GM23338 (cell line): ENCODE measurements at regions not wholly inside any gene's neighbourhood (a gene's known extent, or its start where the extent isn't known, plus 50 kb on each side); places are given as distances from the start of the nearest gene placed in this dataset.

Source experiments
- ATAC-seq: fragments of 200-7000 bp; cut with Tn5 transposase; 3 replicates; pipeline ENCODE4 v1.9.1; 2020
- DNase-seq: peaks from one replicate; pipeline ENCODE4 v3.0.0-alpha.2; 2015; ENCODE audit warnings: low spot score
- H2AFZ ChIP-seq: fragments of 200-600 bp; sonication (generic); 2 replicates; pipeline ENCODE4 v1.8.0; 2016; ENCODE audit warnings: antibody characterized with exemption, mild to moderate bottlenecking, moderate library complexity
- H3F3A ChIP-seq: fragments of 200-600 bp; sonication (generic); replicated peaks from 2 replicates; pipeline ENCODE4 v1.8.0; 2017; ENCODE audit warnings: antibody characterized with exemption, mixed run types, low read depth
- H3K27ac ChIP-seq: fragments of 200-600 bp; sonication (generic); 2 replicates; pipeline ENCODE4 v1.6.1; 2016; ENCODE audit warnings: low read depth
- H3K27me3 ChIP-seq: fragments of 200-600 bp; sonication (generic); 2 replicates; pipeline ENCODE4 v1.8.0; 2016; ENCODE audit warnings: mild to moderate bottlenecking, mixed run types, moderate library complexity; ENCODE audit not compliant: insufficient read depth
- H3K36me3 ChIP-seq: fragments of 200-600 bp; sonication (generic); 2 replicates; pipeline ENCODE4 v1.8.0; 2016; ENCODE audit warnings: mild to moderate bottlenecking; ENCODE audit not compliant: insufficient read depth
- H3K4me1 ChIP-seq: fragments of 200-600 bp; sonication (generic); 2 replicates; pipeline ENCODE4 v1.8.0; 2016; ENCODE audit warnings: mild to moderate bottlenecking, moderate library complexity; ENCODE audit not compliant: insufficient read depth
- H3K4me2 ChIP-seq: fragments of 200-600 bp; sonication (generic); 2 replicates; pipeline ENCODE4 v1.7.1; 2017; ENCODE audit warnings: mixed run types
- H3K4me3 ChIP-seq: fragments of 200-600 bp; sonication (generic); 2 replicates; pipeline ENCODE4 v1.6.1; 2016; ENCODE audit warnings: mixed run types
- H3K79me2 ChIP-seq: fragments of 200-600 bp; sonication (generic); replicated peaks from 2 replicates; pipeline ENCODE4 v1.8.0; 2017; ENCODE audit warnings: mild to moderate bottlenecking; ENCODE audit not compliant: insufficient read depth
- H3K9me2 ChIP-seq: fragments of 200-600 bp; sonication (generic); 2 replicates; pipeline ENCODE4 v1.8.0; 2017; ENCODE audit not compliant: insufficient read depth
- H4K20me1 ChIP-seq: fragments of 200-600 bp; sonication (generic); replicated peaks from 2 replicates; pipeline ENCODE4 v1.8.0; 2017; ENCODE audit warnings: mild to moderate bottlenecking; ENCODE audit not compliant: insufficient read depth
- H3K27ac Mint-ChIP-seq: 2 replicates; pipeline ENCODE4 v1.8.0; 2020; ENCODE audit warnings: inconsistent platforms, mild to moderate bottlenecking, moderate library complexity, mixed read lengths
- H3K27me3 Mint-ChIP-seq: 3 replicates; pipeline ENCODE4 v1.8.0; 2022; ENCODE audit warnings: low read depth, mild to moderate bottlenecking, moderate library complexity, mixed read lengths, inconsistent platforms; ENCODE audit not compliant: insufficient read depth, poor library complexity
- H3K36me3 Mint-ChIP-seq: 3 replicates; pipeline ENCODE4 v1.8.0; 2021; ENCODE audit warnings: low read depth, mild to moderate bottlenecking, inconsistent platforms, moderate library complexity, mixed read lengths
- H3K4me1 Mint-ChIP-seq: 3 replicates; pipeline ENCODE4 v1.8.0; 2020; ENCODE audit warnings: mild to moderate bottlenecking, inconsistent platforms, mixed read lengths
- H3K4me3 Mint-ChIP-seq: 3 replicates; pipeline ENCODE4 v1.8.0; 2021; ENCODE audit warnings: moderate library complexity, mild to moderate bottlenecking, inconsistent platforms, mixed read lengths
- H3K9me3 Mint-ChIP-seq: 3 replicates; pipeline ENCODE4 v1.8.0; 2020; ENCODE audit warnings: moderate library complexity, mild to moderate bottlenecking, inconsistent platforms, mixed read lengths
- CREB1 ChIP-seq: fragments of 250-450 bp; sonication (Bioruptor Pico); IDR thresholded peaks from 2 replicates; pipeline ENCODE4 v1.5.0; 2020; ENCODE audit warnings: low read depth, mild to moderate bottlenecking, moderate library complexity
- EZH2 ChIP-seq: fragments of 200-600 bp; sonication (generic); IDR thresholded peaks from one replicate; pipeline ENCODE4 v1.8.0; 2017; ENCODE audit warnings: antibody characterized with exemption, mild to moderate bottlenecking, low read depth; ENCODE audit not compliant: unreplicated experiment
- EZH2phosphoT487 ChIP-seq: fragments of 200-600 bp; sonication (generic); IDR thresholded peaks from one replicate; pipeline ENCODE4 v1.8.1; 2018; ENCODE audit warnings: antibody characterized with exemption; ENCODE audit not compliant: unreplicated experiment
- JUNB ChIP-seq: IDR thresholded peaks from one replicate; pipeline ENCODE4 v1.6.1; 2016; ENCODE audit warnings: antibody characterized with exemption; ENCODE audit not compliant: unreplicated experiment
- NANOG ChIP-seq: IDR thresholded peaks from 2 replicates; pipeline ENCODE4 v1.6.1; 2016; ENCODE audit warnings: antibody characterized with exemption, borderline replicate concordance
- POLR2AphosphoS5 ChIP-seq: IDR thresholded peaks from 2 replicates; pipeline ENCODE4 v1.6.1; 2016; ENCODE audit warnings: antibody characterized with exemption, low read depth
- STAT1 ChIP-seq: IDR thresholded peaks from one replicate; pipeline ENCODE4 v1.6.1; 2016; ENCODE audit warnings: antibody characterized with exemption; ENCODE audit not compliant: unreplicated experiment
- ZNF114 ChIP-seq: fragments of 250-450 bp; sonication (Bioruptor Pico); IDR thresholded peaks from 2 replicates; pipeline ENCODE4 v1.5.0; 2020; ENCODE audit warnings: mild to moderate bottlenecking, moderate library complexity
- ZNF331 ChIP-seq: fragments of 250-450 bp; sonication (Bioruptor Pico); IDR thresholded peaks from 2 replicates; pipeline ENCODE4 v1.5.0; 2020; ENCODE audit warnings: low read depth, mild to moderate bottlenecking, moderate library complexity
- TF ChIP-seq, protein P1 (sequence below): fragments of 250-450 bp; sonication (Bioruptor Pico); IDR thresholded peaks from 2 replicates; pipeline ENCODE4 v1.5.0; 2020; ENCODE audit warnings: mild to moderate bottlenecking, moderate library complexity
- TF ChIP-seq, protein P2 (sequence below), 2 experiments: fragments of 200-600 bp in 1 of 2; sonication (generic) in 1 of 2; conservative IDR thresholded peaks; 2 replicates each; pipeline versions ENCODE4 v1.5.1 to v1.6.1; 2016 to 2017; ENCODE audit warnings: antibody characterized with exemption in 2 of 2, low read depth in 2 of 2, mild to moderate bottlenecking in 2 of 2, moderate library complexity in 1 of 2
- TF ChIP-seq, protein P3 (sequence below): IDR thresholded peaks from 2 replicates; pipeline ENCODE4 v1.6.1; 2016; ENCODE audit warnings: antibody characterized with exemption
- TF ChIP-seq, protein P4 (sequence below): IDR thresholded peaks from one replicate; pipeline ENCODE4 v1.6.1; 2018; ENCODE audit warnings: antibody characterized with exemption; ENCODE audit not compliant: unreplicated experiment

DNA sequence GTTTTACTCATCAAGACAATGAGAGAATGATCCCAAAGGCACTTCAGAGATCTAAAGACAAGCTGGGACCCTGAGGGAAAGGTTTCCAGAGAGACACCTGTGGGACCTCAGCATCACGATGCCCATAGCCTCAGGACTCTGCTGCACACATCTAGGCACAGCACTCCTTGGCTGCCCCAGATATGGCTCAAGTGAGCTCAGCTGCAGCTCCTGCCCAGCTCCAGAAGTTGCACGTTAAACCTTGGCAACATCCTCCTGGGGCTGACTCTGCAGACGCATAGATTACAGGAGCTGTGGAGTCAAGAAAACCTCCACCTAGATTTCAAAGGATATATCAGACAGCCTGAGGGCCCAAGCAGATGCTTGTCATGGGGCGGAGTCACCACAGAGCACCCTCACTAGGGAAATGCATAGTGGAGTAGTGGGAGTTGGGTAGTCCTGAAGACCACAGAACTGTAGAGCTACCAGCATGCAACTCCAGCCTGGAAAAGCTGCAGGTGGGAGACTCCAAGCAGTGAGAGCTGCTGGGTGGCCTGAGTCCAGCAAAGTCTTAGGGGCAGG, 582.0 kb downstream of the CDH11 start:
- Histone ChIP-seq H3K36me3 (no peaks in the 10 kb centered on the region), H3K27me3 (no peaks in the 10 kb centered on the region), H3K4me3 (no peak overlapping the region), H3F3A (no peaks in the 10 kb centered on the region), H3K4me1 (peaks cover 3% of the 10 kb centered on the region; the same call in 1 of the 2 replicates), H3K4me2 (no peak overlapping the region), H3K27ac (no peak overlapping the region), H3K79me2 (no peaks in the 10 kb centered on the region), H4K20me1 (no peaks in the 10 kb centered on the region), H3K9me2 (peaks cover 28% of the 10 kb centered on the region), H2AFZ (no peak overlapping the region)
- no peaks in the 10 kb centered on the region; the same call in 2 of the 3 replicates for H3K36me3 Mint-ChIP-seq
- ATAC-seq = no peak
- TF ChIP-seq ZNF331 (no peak), JUNB (no peak), STAT1 (no peak), ZNF114 (CRISPR knock-in tag) (no peak), CREB1 (CRISPR knock-in tag) (no peak), EZH2 (no peak), EZH2phosphoT487 (no peak), POLR2AphosphoS5 (no peak), NANOG (no peak)
- TF ChIP-seq, protein P1, sequence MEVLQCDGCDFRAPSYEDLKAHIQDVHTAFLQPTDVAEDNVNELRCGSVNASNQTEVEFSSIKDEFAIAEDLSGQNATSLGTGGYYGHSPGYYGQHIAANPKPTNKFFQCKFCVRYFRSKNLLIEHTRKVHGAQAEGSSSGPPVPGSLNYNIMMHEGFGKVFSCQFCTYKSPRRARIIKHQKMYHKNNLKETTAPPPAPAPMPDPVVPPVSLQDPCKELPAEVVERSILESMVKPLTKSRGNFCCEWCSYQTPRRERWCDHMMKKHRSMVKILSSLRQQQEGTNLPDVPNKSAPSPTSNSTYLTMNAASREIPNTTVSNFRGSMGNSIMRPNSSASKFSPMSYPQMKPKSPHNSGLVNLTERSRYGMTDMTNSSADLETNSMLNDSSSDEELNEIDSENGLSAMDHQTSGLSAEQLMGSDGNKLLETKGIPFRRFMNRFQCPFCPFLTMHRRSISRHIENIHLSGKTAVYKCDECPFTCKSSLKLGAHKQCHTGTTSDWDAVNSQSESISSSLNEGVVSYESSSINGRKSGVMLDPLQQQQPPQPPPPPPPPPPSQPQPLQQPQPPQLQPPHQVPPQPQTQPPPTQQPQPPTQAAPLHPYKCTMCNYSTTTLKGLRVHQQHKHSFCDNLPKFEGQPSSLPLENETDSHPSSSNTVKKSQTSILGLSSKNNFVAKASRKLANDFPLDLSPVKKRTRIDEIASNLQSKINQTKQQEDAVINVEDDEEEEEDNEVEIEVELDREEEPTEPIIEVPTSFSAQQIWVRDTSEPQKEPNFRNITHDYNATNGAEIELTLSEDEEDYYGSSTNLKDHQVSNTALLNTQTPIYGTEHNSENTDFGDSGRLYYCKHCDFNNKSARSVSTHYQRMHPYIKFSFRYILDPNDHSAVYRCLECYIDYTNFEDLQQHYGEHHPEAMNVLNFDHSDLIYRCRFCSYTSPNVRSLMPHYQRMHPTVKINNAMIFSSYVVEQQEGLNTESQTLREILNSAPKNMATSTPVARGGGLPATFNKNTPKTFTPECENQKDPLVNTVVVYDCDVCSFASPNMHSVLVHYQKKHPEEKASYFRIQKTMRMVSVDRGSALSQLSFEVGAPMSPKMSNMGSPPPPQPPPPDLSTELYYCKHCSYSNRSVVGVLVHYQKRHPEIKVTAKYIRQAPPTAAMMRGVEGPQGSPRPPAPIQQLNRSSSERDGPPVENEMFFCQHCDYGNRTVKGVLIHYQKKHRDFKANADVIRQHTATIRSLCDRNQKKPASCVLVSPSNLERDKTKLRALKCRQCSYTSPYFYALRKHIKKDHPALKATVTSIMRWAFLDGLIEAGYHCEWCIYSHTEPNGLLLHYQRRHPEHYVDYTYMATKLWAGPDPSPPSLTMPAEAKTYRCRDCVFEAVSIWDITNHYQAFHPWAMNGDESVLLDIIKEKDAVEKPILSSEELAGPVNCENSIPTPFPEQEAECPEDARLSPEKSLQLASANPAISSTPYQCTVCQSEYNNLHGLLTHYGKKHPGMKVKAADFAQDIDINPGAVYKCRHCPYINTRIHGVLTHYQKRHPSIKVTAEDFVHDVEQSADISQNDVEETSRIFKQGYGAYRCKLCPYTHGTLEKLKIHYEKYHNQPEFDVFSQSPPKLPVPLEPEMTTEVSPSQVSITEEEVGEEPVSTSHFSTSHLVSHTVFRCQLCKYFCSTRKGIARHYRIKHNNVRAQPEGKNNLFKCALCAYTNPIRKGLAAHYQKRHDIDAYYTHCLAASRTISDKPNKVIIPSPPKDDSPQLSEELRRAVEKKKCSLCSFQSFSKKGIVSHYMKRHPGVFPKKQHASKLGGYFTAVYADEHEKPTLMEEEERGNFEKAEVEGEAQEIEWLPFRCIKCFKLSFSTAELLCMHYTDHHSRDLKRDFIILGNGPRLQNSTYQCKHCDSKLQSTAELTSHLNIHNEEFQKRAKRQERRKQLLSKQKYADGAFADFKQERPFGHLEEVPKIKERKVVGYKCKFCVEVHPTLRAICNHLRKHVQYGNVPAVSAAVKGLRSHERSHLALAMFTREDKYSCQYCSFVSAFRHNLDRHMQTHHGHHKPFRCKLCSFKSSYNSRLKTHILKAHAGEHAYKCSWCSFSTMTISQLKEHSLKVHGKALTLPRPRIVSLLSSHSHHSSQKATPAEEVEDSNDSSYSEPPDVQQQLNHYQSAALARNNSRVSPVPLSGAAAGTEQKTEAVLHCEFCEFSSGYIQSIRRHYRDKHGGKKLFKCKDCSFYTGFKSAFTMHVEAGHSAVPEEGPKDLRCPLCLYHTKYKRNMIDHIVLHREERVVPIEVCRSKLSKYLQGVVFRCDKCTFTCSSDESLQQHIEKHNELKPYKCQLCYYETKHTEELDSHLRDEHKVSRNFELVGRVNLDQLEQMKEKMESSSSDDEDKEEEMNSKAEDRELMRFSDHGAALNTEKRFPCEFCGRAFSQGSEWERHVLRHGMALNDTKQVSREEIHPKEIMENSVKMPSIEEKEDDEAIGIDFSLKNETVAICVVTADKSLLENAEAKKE = no peak
- TF ChIP-seq, protein P2, sequence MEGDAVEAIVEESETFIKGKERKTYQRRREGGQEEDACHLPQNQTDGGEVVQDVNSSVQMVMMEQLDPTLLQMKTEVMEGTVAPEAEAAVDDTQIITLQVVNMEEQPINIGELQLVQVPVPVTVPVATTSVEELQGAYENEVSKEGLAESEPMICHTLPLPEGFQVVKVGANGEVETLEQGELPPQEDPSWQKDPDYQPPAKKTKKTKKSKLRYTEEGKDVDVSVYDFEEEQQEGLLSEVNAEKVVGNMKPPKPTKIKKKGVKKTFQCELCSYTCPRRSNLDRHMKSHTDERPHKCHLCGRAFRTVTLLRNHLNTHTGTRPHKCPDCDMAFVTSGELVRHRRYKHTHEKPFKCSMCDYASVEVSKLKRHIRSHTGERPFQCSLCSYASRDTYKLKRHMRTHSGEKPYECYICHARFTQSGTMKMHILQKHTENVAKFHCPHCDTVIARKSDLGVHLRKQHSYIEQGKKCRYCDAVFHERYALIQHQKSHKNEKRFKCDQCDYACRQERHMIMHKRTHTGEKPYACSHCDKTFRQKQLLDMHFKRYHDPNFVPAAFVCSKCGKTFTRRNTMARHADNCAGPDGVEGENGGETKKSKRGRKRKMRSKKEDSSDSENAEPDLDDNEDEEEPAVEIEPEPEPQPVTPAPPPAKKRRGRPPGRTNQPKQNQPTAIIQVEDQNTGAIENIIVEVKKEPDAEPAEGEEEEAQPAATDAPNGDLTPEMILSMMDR (conservative IDR thresholded peaks at IDR 0.05; ENCODE audit: low read depth in 2 of 2) = no peak
- TF ChIP-seq, protein P3, sequence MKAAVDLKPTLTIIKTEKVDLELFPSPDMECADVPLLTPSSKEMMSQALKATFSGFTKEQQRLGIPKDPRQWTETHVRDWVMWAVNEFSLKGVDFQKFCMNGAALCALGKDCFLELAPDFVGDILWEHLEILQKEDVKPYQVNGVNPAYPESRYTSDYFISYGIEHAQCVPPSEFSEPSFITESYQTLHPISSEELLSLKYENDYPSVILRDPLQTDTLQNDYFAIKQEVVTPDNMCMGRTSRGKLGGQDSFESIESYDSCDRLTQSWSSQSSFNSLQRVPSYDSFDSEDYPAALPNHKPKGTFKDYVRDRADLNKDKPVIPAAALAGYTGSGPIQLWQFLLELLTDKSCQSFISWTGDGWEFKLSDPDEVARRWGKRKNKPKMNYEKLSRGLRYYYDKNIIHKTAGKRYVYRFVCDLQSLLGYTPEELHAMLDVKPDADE = no peak
- TF ChIP-seq, protein P4, sequence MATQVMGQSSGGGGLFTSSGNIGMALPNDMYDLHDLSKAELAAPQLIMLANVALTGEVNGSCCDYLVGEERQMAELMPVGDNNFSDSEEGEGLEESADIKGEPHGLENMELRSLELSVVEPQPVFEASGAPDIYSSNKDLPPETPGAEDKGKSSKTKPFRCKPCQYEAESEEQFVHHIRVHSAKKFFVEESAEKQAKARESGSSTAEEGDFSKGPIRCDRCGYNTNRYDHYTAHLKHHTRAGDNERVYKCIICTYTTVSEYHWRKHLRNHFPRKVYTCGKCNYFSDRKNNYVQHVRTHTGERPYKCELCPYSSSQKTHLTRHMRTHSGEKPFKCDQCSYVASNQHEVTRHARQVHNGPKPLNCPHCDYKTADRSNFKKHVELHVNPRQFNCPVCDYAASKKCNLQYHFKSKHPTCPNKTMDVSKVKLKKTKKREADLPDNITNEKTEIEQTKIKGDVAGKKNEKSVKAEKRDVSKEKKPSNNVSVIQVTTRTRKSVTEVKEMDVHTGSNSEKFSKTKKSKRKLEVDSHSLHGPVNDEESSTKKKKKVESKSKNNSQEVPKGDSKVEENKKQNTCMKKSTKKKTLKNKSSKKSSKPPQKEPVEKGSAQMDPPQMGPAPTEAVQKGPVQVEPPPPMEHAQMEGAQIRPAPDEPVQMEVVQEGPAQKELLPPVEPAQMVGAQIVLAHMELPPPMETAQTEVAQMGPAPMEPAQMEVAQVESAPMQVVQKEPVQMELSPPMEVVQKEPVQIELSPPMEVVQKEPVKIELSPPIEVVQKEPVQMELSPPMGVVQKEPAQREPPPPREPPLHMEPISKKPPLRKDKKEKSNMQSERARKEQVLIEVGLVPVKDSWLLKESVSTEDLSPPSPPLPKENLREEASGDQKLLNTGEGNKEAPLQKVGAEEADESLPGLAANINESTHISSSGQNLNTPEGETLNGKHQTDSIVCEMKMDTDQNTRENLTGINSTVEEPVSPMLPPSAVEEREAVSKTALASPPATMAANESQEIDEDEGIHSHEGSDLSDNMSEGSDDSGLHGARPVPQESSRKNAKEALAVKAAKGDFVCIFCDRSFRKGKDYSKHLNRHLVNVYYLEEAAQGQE = no peak
- H3K27ac Mint-ChIP-seq = no peak overlapping the region
- no peaks in the 10 kb centered on the region; the same call in 1 of the 3 replicates for H3K9me3 Mint-ChIP-seq
- H3K27me3 Mint-ChIP-seq = peaks cover 1% of the 10 kb centered on the region
- peaks cover under 1% of the 10 kb centered on the region; the same call in 2 of the 3 replicates for H3K4me1 Mint-ChIP-seq
- no peak overlapping the region for H3K4me3 Mint-ChIP-seq
- DNase-seq = no peak
